ENCODE measurements at regions not wholly inside any gene's neighbourhood (a gene's known extent, or its start where the extent isn't known, plus 50 kb on each side); places are given as distances from the start of the nearest gene placed in this dataset.
"Not testable (repeated sequence)": the region's sequence is repeated elsewhere in the genome, so short reads cannot be mapped to it uniquely, and the experiment has no call there.

DNA sequence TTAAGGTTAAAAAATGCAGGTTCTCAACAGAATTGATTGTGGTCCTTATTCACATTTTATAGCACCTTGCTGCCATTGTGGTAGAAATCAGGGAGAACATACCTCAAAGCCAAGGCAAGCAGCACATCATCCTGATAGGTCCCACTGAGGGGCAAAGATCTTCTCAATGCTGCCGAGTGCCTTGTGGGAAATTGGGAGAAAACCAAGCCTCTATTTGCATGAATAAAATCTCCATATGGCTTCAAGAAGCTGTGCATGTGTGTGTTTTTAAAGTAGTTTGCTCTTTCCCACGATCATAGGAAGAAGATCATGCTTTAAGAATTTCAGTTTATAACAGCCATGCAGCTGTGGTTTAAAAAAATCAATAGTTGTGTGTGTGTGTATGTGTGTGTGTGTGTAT lies 216.9 kb upstream of the FBXL7 start:
- no peak for DNase-seq (ENCODE audit: low read depth)
- H3K4me2 ChIP-seq (ENCODE audit: low read length): no peak overlapping the region
- no peak for TF ChIP-seq EZH2 (IDR thresholded peaks at IDR 0.05; ENCODE audit: insufficient read depth, low read length)
- TF ChIP-seq, protein P1, sequence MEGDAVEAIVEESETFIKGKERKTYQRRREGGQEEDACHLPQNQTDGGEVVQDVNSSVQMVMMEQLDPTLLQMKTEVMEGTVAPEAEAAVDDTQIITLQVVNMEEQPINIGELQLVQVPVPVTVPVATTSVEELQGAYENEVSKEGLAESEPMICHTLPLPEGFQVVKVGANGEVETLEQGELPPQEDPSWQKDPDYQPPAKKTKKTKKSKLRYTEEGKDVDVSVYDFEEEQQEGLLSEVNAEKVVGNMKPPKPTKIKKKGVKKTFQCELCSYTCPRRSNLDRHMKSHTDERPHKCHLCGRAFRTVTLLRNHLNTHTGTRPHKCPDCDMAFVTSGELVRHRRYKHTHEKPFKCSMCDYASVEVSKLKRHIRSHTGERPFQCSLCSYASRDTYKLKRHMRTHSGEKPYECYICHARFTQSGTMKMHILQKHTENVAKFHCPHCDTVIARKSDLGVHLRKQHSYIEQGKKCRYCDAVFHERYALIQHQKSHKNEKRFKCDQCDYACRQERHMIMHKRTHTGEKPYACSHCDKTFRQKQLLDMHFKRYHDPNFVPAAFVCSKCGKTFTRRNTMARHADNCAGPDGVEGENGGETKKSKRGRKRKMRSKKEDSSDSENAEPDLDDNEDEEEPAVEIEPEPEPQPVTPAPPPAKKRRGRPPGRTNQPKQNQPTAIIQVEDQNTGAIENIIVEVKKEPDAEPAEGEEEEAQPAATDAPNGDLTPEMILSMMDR (IDR thresholded peaks at IDR 0.05; ENCODE audit: insufficient read depth, low read depth, low read length): no peak
- Mint-ChIP-seq H3K27ac (ENCODE audit: unreplicated experiment) (no peak overlapping the region), H3K9me3 (ENCODE audit: unreplicated experiment) (no peaks in the 10 kb centered on the region), H3K27me3 (ENCODE audit: low read depth, unreplicated experiment) (no peaks in the 10 kb centered on the region), H3K4me1 (ENCODE audit: low read depth, unreplicated experiment) (peaks cover 12% of the 10 kb centered on the region), H3K36me3 (ENCODE audit: low read depth, unreplicated experiment) (no peaks in the 10 kb centered on the region), H3K4me3 (ENCODE audit: unreplicated experiment) (no peak overlapping the region)
- H3K36me3 ChIP-seq (ENCODE audit: insufficient read depth, low read length): no peaks in the 10 kb centered on the region
- H3K9ac ChIP-seq (ENCODE audit: low read length): no peak overlapping the region
- H3K4me1 ChIP-seq (ENCODE audit: insufficient read depth, low read length): no peaks in the 10 kb centered on the region
- no peak for FAIRE-seq
- no peaks in the 10 kb centered on the region for H3K79me2 ChIP-seq (ENCODE audit: insufficient read depth, low read length)
- H3K9me3 ChIP-seq (ENCODE audit: insufficient read depth, low read depth, low read length): no peaks in the 10 kb centered on the region
- no peak overlapping the region for H3K4me3 ChIP-seq (ENCODE audit: insufficient read depth, low read depth, low read length)
- H2AFZ ChIP-seq (ENCODE audit: low read depth, low read length): no peak overlapping the region
- no peaks in the 10 kb centered on the region for H4K20me1 ChIP-seq (ENCODE audit: insufficient read depth, low read length)
- no peak overlapping the region for H3K27ac ChIP-seq (ENCODE audit: low read depth, low read length)
- H3K27me3 ChIP-seq (ENCODE audit: insufficient read depth, low read length): no peaks in the 10 kb centered on the region

DNA sequence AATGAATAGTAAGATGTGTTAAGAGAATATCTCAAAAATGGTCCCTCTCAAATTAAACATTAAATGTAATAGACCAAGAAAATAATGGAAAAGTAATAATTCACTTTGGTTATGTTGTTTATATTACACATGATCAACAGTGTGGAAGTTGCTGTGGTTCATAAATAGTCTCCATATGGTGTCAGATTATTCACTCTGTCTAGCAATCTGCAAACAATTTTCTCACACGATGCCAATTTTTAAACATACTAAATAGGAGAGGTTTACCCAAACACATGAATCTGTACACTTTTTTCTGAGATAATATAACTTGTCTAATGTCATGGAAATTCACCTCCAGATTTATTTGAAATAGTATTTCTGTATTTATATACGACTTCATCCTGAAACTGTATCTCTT lies 217.4 kb upstream of the FBXL7 start:
- Mint-ChIP-seq H3K27me3 (ENCODE audit: low read depth, unreplicated experiment) (no peaks in the 10 kb centered on the region), H3K9me3 (ENCODE audit: unreplicated experiment) (no peaks in the 10 kb centered on the region), H3K36me3 (ENCODE audit: low read depth, unreplicated experiment) (no peaks in the 10 kb centered on the region), H3K4me1 (ENCODE audit: low read depth, unreplicated experiment) (peaks cover 12% of the 10 kb centered on the region), H3K27ac (ENCODE audit: unreplicated experiment) (no peak overlapping the region), H3K4me3 (ENCODE audit: unreplicated experiment) (no peak overlapping the region)
- Histone ChIP-seq H3K4me3 (ENCODE audit: insufficient read depth, low read depth, low read length) (no peak overlapping the region), H3K79me2 (ENCODE audit: insufficient read depth, low read length) (no peaks in the 10 kb centered on the region), H4K20me1 (ENCODE audit: insufficient read depth, low read length) (no peaks in the 10 kb centered on the region), H3K4me1 (ENCODE audit: insufficient read depth, low read length) (no peaks in the 10 kb centered on the region), H3K4me2 (ENCODE audit: low read length) (no peak overlapping the region), H3K27me3 (ENCODE audit: insufficient read depth, low read length) (no peaks in the 10 kb centered on the region), H3K36me3 (ENCODE audit: insufficient read depth, low read length) (no peaks in the 10 kb centered on the region), H3K27ac (ENCODE audit: low read depth, low read length) (no peak overlapping the region), H3K9me3 (ENCODE audit: insufficient read depth, low read depth, low read length) (no peaks in the 10 kb centered on the region), H2AFZ (ENCODE audit: low read depth, low read length) (no peak overlapping the region), H3K9ac (ENCODE audit: low read length) (no peak overlapping the region)
- TF ChIP-seq, protein P1 (IDR thresholded peaks at IDR 0.05; ENCODE audit: insufficient read depth, low read depth, low read length): no peak
- DNase-seq (ENCODE audit: low read depth): no peak
- FAIRE-seq: no peak

DNA sequence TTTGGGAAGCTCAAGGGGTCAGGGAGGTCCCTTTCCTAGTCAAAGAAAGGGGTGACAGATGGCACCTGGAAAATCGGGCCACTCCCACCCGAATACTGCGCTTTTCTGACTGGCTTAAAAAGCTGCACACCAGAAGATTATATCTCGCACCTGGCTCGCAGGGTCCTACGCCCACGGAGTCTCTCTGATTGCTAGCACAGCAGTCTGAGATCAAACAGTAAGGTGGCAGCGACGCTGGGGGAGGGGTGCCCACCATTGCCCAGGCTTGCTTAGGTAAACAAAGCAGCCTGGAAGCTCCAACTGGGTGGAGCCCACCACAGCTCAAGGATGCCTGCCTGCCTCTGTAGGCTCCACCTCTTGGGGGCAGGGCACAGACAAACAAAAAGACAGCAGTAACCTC lies 228.4 kb upstream of the FBXL7 start:
- not testable (repeated sequence) for H3K4me2 ChIP-seq (ENCODE audit: low read length); H3K9me3 Mint-ChIP-seq (ENCODE audit: unreplicated experiment); H3K9ac ChIP-seq (ENCODE audit: low read length); H3K4me1 ChIP-seq (ENCODE audit: insufficient read depth, low read length); H3K27me3 ChIP-seq (ENCODE audit: insufficient read depth, low read length); H3K4me3 ChIP-seq (ENCODE audit: insufficient read depth, low read depth, low read length); H4K20me1 ChIP-seq (ENCODE audit: insufficient read depth, low read length); H3K27ac Mint-ChIP-seq (ENCODE audit: unreplicated experiment); H3K27me3 Mint-ChIP-seq (ENCODE audit: low read depth, unreplicated experiment); H2AFZ ChIP-seq (ENCODE audit: low read depth, low read length); H3K4me1 Mint-ChIP-seq (ENCODE audit: low read depth, unreplicated experiment); H3K9me3 ChIP-seq (ENCODE audit: insufficient read depth, low read depth, low read length); H3K79me2 ChIP-seq (ENCODE audit: insufficient read depth, low read length); H3K27ac ChIP-seq (ENCODE audit: low read depth, low read length); H3K4me3 Mint-ChIP-seq (ENCODE audit: unreplicated experiment); H3K36me3 ChIP-seq (ENCODE audit: insufficient read depth, low read length); DNase-seq (ENCODE audit: low read depth); FAIRE-seq; H3K36me3 Mint-ChIP-seq (ENCODE audit: low read depth, unreplicated experiment)

Data from astrocyte (in vitro differentiated cells and primary cell).